SK-N-SH treated with all-trans-retinoic acid at 6 μM for 48 hours (cell line): ENCODE measurements at regions not wholly inside any gene's neighbourhood (a gene's known extent, or its start where the extent isn't known, plus 50 kb on each side); places are given as distances from the start of the nearest gene placed in this dataset.

ENCODE experiments used
- ATAC-seq: fragments of 200-7000 bp; cut with Tn5 transposase; 3 replicates; pipeline ENCODE4 v1.9.1; 2020; ENCODE audit warnings: mild to moderate bottlenecking, moderate library complexity
- BACH2 ChIP-seq: fragments of 250-450 bp; sonication (Bioruptor Pico); IDR thresholded peaks from 2 replicates; pipeline ENCODE4 v1.9.0; 2021; ENCODE audit warnings: mild to moderate bottlenecking, borderline replicate concordance
- CSDC2 ChIP-seq: fragments of 250-450 bp; sonication (Bioruptor Pico); IDR thresholded peaks from 2 replicates; pipeline ENCODE4 v1.5.0; 2020; ENCODE audit warnings: mild to moderate bottlenecking, moderate library complexity
- ESRRG ChIP-seq: fragments of 250-450 bp; sonication (Bioruptor Pico); IDR thresholded peaks from 2 replicates; pipeline ENCODE4 v1.6.1; 2021; ENCODE audit warnings: mild to moderate bottlenecking
- GLIS3 ChIP-seq: fragments of 250-450 bp; sonication (Bioruptor Pico); IDR thresholded peaks from 2 replicates; pipeline ENCODE4 v1.5.0; 2020; ENCODE audit warnings: mild to moderate bottlenecking, moderate library complexity
- ISL1 ChIP-seq: fragments of 250-450 bp; sonication (Bioruptor Pico); IDR thresholded peaks from 2 replicates; pipeline ENCODE4 v2.1.2; 2022; ENCODE audit warnings: mild to moderate bottlenecking, moderate library complexity
- OSR1 ChIP-seq: fragments of 250-450 bp; sonication (Bioruptor Pico); IDR thresholded peaks from 2 replicates; pipeline ENCODE4 v1.8.0; 2022; ENCODE audit warnings: moderate library complexity, mild to moderate bottlenecking, inconsistent platforms
- PPARA ChIP-seq: fragments of 250-450 bp; sonication (Bioruptor Pico); IDR thresholded peaks from 2 replicates; pipeline ENCODE4 v1.5.0; 2020; ENCODE audit warnings: mild to moderate bottlenecking, borderline replicate concordance
- RARB ChIP-seq: fragments of 250-450 bp; sonication (Bioruptor Pico); IDR thresholded peaks from 2 replicates; pipeline ENCODE4 v1.8.0; 2021; ENCODE audit warnings: mild to moderate bottlenecking, moderate library complexity
- SNAI2 ChIP-seq: fragments of 250-450 bp; sonication (Bioruptor Pico); IDR thresholded peaks from 2 replicates; pipeline ENCODE4 v1.5.0; 2020; ENCODE audit warnings: mild to moderate bottlenecking, moderate library complexity
- TCF4 ChIP-seq: fragments of 250-450 bp; sonication (Bioruptor Pico); IDR thresholded peaks from 2 replicates; pipeline ENCODE4 v1.8.0; 2021; ENCODE audit warnings: mild to moderate bottlenecking, moderate library complexity, borderline replicate concordance
- TOX ChIP-seq: fragments of 250-450 bp; sonication (Bioruptor Pico); IDR thresholded peaks from 2 replicates; pipeline ENCODE4 v1.8.0; 2021; ENCODE audit warnings: mild to moderate bottlenecking, moderate library complexity, borderline replicate concordance
- ZFP3 ChIP-seq: fragments of 250-450 bp; sonication (Bioruptor Pico); IDR thresholded peaks from 2 replicates; pipeline ENCODE4 v1.5.0; 2020; ENCODE audit warnings: mild to moderate bottlenecking, moderate library complexity
- ZNF565 ChIP-seq: fragments of 450-650 bp; formaldehyde crosslinking; conservative IDR thresholded peaks from 2 replicates; pipeline ENCODE4 v1.5.0; 2020; ENCODE audit warnings: low read depth, mild to moderate bottlenecking, moderate library complexity
- ZNF70 ChIP-seq: fragments of 450-650 bp; formaldehyde crosslinking; IDR thresholded peaks from 2 replicates; pipeline ENCODE4 v1.5.0; 2020; ENCODE audit warnings: mild to moderate bottlenecking, moderate library complexity
- ZNF8 ChIP-seq: fragments of 450-650 bp; formaldehyde crosslinking; IDR thresholded peaks from 2 replicates; pipeline ENCODE4 v1.5.0; 2020; ENCODE audit warnings: mild to moderate bottlenecking, moderate library complexity
- TF ChIP-seq, protein P1 (sequence below): fragments of 250-450 bp; sonication (Bioruptor Pico); IDR thresholded peaks from 2 replicates; pipeline ENCODE4 v1.5.0; 2020; ENCODE audit warnings: mild to moderate bottlenecking, moderate library complexity
- TF ChIP-seq, protein P2 (sequence below): fragments of 250-450 bp; sonication (Bioruptor Pico); IDR thresholded peaks from 2 replicates; pipeline ENCODE4 v1.8.0; 2021; ENCODE audit warnings: low read depth, mild to moderate bottlenecking, moderate library complexity, borderline replicate concordance
- TF ChIP-seq, protein P3 (sequence below): fragments of 250-450 bp; sonication (Bioruptor Pico); IDR thresholded peaks from 2 replicates; pipeline ENCODE4 v1.5.1; 2020; ENCODE audit warnings: low read depth, mild to moderate bottlenecking, moderate library complexity
- TF ChIP-seq, protein P4 (sequence below): fragments of 250-450 bp; sonication (Bioruptor Pico); IDR thresholded peaks from 2 replicates; pipeline ENCODE4 v1.8.0; 2020; ENCODE audit warnings: mild to moderate bottlenecking, moderate library complexity, borderline replicate concordance
- TF ChIP-seq, protein P5 (sequence below): fragments of 250-450 bp; sonication (Bioruptor Pico); IDR thresholded peaks from 2 replicates; pipeline ENCODE4 v1.5.1; 2021; ENCODE audit warnings: mild to moderate bottlenecking, moderate library complexity

DNA sequence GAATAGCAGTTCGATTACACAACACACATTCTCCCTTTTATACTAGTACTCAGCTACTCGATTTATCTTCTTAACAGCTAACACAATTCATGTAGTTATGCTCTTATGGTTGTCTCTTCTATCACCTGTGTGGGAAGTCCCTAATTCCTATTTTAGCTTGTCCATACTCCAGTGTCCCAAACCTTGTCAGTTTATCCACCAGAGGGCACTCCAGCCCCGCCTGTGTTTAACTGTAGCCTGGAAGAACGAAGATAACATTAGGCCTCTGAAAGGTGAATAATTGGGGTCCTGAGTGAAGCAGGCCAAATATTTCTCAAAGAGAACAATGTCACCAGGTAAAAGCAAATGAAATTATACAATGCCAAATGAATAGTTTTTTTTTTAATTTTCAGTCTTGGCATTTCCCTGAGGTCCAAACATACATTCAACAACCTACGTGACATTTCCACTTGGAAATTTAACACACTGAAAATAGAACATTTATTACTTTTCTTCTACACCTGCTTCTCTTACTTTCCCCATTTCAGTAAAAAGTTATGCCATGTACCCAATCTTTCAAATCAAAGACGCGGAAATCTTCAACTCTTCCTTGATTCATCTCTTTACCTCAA, 560.7 kb downstream of the HTR1A start:
- ATAC-seq: peak; percentile 94
- TF ChIP-seq ZNF8 (no peak), CSDC2 (no peak), ISL1 (CRISPR knock-in tag) (no peak), SNAI2 (CRISPR knock-in tag) (no peak), PPARA (CRISPR knock-in tag) (no peak), OSR1 (CRISPR knock-in tag) (no peak), ESRRG (CRISPR knock-in tag) (no peak), RARB (CRISPR knock-in tag) (no peak), ZNF565 (CRISPR knock-in tag) (no peak), TOX (CRISPR knock-in tag) (no peak), BACH2 (CRISPR knock-in tag) (no peak), GLIS3 (CRISPR knock-in tag) (no peak), ZNF70 (CRISPR knock-in tag) (no peak), ZFP3 (CRISPR knock-in tag) (no peak)
- TF ChIP-seq, protein P1, sequence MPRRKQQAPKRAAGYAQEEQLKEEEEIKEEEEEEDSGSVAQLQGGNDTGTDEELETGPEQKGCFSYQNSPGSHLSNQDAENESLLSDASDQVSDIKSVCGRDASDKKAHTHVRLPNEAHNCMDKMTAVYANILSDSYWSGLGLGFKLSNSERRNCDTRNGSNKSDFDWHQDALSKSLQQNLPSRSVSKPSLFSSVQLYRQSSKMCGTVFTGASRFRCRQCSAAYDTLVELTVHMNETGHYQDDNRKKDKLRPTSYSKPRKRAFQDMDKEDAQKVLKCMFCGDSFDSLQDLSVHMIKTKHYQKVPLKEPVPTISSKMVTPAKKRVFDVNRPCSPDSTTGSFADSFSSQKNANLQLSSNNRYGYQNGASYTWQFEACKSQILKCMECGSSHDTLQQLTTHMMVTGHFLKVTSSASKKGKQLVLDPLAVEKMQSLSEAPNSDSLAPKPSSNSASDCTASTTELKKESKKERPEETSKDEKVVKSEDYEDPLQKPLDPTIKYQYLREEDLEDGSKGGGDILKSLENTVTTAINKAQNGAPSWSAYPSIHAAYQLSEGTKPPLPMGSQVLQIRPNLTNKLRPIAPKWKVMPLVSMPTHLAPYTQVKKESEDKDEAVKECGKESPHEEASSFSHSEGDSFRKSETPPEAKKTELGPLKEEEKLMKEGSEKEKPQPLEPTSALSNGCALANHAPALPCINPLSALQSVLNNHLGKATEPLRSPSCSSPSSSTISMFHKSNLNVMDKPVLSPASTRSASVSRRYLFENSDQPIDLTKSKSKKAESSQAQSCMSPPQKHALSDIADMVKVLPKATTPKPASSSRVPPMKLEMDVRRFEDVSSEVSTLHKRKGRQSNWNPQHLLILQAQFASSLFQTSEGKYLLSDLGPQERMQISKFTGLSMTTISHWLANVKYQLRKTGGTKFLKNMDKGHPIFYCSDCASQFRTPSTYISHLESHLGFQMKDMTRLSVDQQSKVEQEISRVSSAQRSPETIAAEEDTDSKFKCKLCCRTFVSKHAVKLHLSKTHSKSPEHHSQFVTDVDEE: no peak
- TF ChIP-seq, protein P2, sequence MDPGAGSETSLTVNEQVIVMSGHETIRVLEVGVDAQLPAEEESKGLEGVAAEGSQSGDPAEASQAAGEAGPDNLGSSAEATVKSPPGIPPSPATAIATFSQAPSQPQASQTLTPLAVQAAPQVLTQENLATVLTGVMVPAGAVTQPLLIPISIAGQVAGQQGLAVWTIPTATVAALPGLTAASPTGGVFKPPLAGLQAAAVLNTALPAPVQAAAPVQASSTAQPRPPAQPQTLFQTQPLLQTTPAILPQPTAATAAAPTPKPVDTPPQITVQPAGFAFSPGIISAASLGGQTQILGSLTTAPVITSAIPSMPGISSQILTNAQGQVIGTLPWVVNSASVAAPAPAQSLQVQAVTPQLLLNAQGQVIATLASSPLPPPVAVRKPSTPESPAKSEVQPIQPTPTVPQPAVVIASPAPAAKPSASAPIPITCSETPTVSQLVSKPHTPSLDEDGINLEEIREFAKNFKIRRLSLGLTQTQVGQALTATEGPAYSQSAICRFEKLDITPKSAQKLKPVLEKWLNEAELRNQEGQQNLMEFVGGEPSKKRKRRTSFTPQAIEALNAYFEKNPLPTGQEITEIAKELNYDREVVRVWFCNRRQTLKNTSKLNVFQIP (CRISPR knock-in tag): no peak
- TF ChIP-seq, protein P3, sequence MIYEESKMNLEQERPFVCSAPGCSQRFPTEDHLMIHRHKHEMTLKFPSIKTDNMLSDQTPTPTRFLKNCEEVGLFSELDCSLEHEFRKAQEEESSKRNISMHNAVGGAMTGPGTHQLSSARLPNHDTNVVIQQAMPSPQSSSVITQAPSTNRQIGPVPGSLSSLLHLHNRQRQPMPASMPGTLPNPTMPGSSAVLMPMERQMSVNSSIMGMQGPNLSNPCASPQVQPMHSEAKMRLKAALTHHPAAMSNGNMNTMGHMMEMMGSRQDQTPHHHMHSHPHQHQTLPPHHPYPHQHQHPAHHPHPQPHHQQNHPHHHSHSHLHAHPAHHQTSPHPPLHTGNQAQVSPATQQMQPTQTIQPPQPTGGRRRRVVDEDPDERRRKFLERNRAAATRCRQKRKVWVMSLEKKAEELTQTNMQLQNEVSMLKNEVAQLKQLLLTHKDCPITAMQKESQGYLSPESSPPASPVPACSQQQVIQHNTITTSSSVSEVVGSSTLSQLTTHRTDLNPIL (CRISPR knock-in tag): no peak
- TF ChIP-seq, protein P4, sequence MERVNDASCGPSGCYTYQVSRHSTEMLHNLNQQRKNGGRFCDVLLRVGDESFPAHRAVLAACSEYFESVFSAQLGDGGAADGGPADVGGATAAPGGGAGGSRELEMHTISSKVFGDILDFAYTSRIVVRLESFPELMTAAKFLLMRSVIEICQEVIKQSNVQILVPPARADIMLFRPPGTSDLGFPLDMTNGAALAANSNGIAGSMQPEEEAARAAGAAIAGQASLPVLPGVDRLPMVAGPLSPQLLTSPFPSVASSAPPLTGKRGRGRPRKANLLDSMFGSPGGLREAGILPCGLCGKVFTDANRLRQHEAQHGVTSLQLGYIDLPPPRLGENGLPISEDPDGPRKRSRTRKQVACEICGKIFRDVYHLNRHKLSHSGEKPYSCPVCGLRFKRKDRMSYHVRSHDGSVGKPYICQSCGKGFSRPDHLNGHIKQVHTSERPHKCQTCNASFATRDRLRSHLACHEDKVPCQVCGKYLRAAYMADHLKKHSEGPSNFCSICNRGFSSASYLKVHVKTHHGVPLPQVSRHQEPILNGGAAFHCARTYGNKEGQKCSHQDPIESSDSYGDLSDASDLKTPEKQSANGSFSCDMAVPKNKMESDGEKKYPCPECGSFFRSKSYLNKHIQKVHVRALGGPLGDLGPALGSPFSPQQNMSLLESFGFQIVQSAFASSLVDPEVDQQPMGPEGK (CRISPR knock-in tag): no peak
- TF ChIP-seq, protein P5, sequence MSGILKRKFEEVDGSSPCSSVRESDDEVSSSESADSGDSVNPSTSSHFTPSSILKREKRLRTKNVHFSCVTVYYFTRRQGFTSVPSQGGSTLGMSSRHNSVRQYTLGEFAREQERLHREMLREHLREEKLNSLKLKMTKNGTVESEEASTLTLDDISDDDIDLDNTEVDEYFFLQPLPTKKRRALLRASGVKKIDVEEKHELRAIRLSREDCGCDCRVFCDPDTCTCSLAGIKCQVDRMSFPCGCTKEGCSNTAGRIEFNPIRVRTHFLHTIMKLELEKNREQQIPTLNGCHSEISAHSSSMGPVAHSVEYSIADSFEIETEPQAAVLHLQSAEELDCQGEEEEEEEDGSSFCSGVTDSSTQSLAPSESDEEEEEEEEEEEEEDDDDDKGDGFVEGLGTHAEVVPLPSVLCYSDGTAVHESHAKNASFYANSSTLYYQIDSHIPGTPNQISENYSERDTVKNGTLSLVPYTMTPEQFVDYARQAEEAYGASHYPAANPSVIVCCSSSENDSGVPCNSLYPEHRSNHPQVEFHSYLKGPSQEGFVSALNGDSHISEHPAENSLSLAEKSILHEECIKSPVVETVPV (CRISPR knock-in tag): no peak
- TF ChIP-seq, all 23 proteins: peak for 0

DNA sequence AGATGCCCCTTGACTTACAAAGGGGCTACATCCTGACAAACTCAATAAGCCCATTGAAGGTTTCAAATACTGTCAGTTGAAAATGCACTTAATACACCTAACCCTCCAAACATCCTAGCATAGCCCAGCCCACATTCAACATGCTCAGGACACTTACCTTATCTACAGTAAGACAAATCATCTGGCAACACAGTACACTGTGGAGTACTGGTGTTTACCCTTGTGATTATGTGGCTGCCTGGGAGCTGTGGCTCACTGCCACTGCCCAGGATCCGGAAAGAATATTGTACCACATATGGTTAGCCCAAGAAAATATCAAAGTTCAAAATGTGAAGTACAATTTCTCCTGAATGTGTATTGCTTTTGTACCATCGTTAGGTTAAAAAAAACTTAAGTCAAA, 562.2 kb downstream of the HTR1A start:
- ATAC-seq: no peak
- no peak for TF ChIP-seq ZNF70 (CRISPR knock-in tag)
- TF ChIP-seq TOX (CRISPR knock-in tag): no peak
- no peak for TF ChIP-seq ESRRG (CRISPR knock-in tag)
- no peak for TF ChIP-seq PPARA (CRISPR knock-in tag)
- no peak for TF ChIP-seq ISL1 (CRISPR knock-in tag)
- no peak for TF ChIP-seq BACH2 (CRISPR knock-in tag)
- no peak for TF ChIP-seq ZNF8
- TF ChIP-seq ZNF565 (CRISPR knock-in tag): no peak
- TF ChIP-seq, protein P2 (CRISPR knock-in tag): no peak
- no peak for TF ChIP-seq CSDC2
- no peak for TF ChIP-seq TCF4 (CRISPR knock-in tag)
- TF ChIP-seq, protein P3 (CRISPR knock-in tag): no peak
- no peak for TF ChIP-seq SNAI2 (CRISPR knock-in tag)
- TF ChIP-seq GLIS3 (CRISPR knock-in tag): no peak
- TF ChIP-seq, protein P5 (CRISPR knock-in tag): no peak
- TF ChIP-seq, protein P1: no peak
